ENCODE measurements at regions not wholly inside any gene's neighbourhood (a gene's known extent, or its start where the extent isn't known, plus 50 kb on each side); places are given as distances from the start of the nearest gene placed in this dataset.

DNA sequence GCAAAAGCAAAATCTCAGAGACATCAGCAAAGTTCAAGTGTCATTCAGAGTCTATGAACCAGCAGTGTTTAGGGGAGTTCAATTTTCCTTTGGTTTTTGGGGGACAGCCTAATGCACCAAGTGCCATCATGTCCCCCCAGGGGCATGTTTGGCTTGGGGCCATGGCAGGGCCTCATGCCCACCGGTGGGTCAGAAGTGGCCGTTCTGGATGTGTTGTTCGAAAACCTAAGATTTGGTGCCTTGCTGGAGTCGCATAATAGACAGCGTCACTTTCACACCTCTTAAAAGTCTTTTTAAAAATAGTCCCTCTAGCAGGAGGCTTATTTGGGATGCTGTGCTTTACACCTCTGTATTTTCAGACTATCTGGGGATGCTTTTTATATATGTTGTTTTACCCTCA lies 250.1 kb downstream of the ZNF536 start:
- TF ChIP-seq EZH2 (IDR thresholded peaks at IDR 0.05), result no peak
- TF ChIP-seq EZH2phosphoT487 (IDR thresholded peaks at IDR 0.05), result no peak

Data from neural progenitor cell (in vitro differentiated cells).